SH-SY5Y (cell line): ENCODE measurements at regions not wholly inside any gene's neighbourhood (a gene's known extent, or its start where the extent isn't known, plus 50 kb on each side); places are given as distances from the start of the nearest gene placed in this dataset.

ENCODE experiments used
- GATA2 ChIP-seq: IDR thresholded peaks from 2 replicates; pipeline ENCODE4 v1.6.1; 2011; ENCODE audit warnings: mild to moderate bottlenecking, low read depth, low read length
- GATA3 ChIP-seq: IDR thresholded peaks from 2 replicates; pipeline ENCODE4 v1.6.1; 2011; ENCODE audit warnings: low read depth, mild to moderate bottlenecking, low read length, moderate library complexity

DNA sequence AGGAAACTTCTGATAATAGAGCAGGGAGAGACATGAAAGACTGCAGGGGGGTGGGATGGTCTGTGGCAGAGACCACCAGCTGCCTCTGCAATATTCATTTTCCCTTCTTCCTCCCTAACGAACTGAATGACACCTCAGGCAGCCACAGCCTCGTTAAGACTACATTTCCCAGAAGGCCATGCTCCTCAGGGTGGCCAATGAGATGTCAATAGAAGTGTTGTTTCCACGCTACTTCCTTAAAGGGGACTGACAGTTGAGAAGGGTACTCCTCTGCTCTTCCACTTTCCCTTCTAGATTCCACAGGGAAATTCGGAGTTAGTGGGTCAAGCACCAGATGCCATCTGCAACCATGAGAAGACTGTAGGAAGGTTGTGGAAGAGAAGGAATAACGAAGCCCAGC is 52.0 kb upstream of the DAPK1 start:
- TF ChIP-seq GATA3, result no peak
- no peak for TF ChIP-seq GATA2
